ENCODE measurements at regions not wholly inside any gene's neighbourhood (a gene's known extent, or its start where the extent isn't known, plus 50 kb on each side); places are given as distances from the start of the nearest gene placed in this dataset.

- TF ChIP-seq TCF3 (CRISPR knock-in tag; IDR thresholded peaks at IDR 0.05) (peak; percentile 84), DPF2 (IDR thresholded peaks at IDR 0.05) (peak; percentile 50; the same call in 1 of the 2 replicates), FOS (IDR thresholded peaks at IDR 0.05; ENCODE audit: extremely low read depth, insufficient read length) (no peak), IRF1 (CRISPR knock-in tag; IDR thresholded peaks at IDR 0.05; ENCODE audit: borderline replicate concordance) (no peak), SREBF1 (IDR thresholded peaks at IDR 0.05; ENCODE audit: borderline replicate concordance, low read depth, low read length) (no peak), MXD1 (CRISPR knock-in tag; IDR thresholded peaks at IDR 0.05; ENCODE audit: borderline replicate concordance, poor library complexity, severe bottlenecking) (no peak), HMGXB4 (CRISPR knock-in tag; IDR thresholded peaks at IDR 0.05) (no peak), PHTF2 (CRISPR knock-in tag; IDR thresholded peaks at IDR 0.05) (no peak), GTF2F1 (IDR thresholded peaks at IDR 0.05; ENCODE audit: low read depth, low read length) (no peak), GTF2B (IDR thresholded peaks at IDR 0.05; ENCODE audit: extremely low read depth, insufficient read length) (no peak), SNIP1 (IDR thresholded peaks at IDR 0.05; ENCODE audit: low read depth) (no peak), MLX (CRISPR knock-in tag; conservative IDR thresholded peaks at IDR 0.05) (no peak), HNRNPL (IDR thresholded peaks at IDR 0.05; ENCODE audit: low read depth, low read length) (no peak), HDAC1 (IDR thresholded peaks at IDR 0.05) (no peak), ZNF592 (IDR thresholded peaks at IDR 0.05) (no peak), ZNF263 (CRISPR knock-in tag; IDR thresholded peaks at IDR 0.05; ENCODE audit: borderline replicate concordance) (no peak), PPARD (CRISPR knock-in tag; IDR thresholded peaks at IDR 0.05) (no peak), BRD4 (IDR thresholded peaks at IDR 0.05) (no peak), NR2C1 (IDR thresholded peaks at IDR 0.05) (no peak), NR2C1 (tag; IDR thresholded peaks at IDR 0.05) (no peak), SMARCE1 (IDR thresholded peaks at IDR 0.05) (no peak), GABPB2 (CRISPR knock-in tag; conservative IDR thresholded peaks at IDR 0.05) (no peak), SMARCA4 (IDR thresholded peaks at IDR 0.05) (peak; percentile 73)
Observed at GRCh38 chr4:128351502-128351901, 63.9 kb upstream of the PGRMC2 start (continued).
